ENCODE measurements at regions not wholly inside any gene's neighbourhood (a gene's known extent, or its start where the extent isn't known, plus 50 kb on each side); places are given as distances from the start of the nearest gene placed in this dataset.

DNA sequence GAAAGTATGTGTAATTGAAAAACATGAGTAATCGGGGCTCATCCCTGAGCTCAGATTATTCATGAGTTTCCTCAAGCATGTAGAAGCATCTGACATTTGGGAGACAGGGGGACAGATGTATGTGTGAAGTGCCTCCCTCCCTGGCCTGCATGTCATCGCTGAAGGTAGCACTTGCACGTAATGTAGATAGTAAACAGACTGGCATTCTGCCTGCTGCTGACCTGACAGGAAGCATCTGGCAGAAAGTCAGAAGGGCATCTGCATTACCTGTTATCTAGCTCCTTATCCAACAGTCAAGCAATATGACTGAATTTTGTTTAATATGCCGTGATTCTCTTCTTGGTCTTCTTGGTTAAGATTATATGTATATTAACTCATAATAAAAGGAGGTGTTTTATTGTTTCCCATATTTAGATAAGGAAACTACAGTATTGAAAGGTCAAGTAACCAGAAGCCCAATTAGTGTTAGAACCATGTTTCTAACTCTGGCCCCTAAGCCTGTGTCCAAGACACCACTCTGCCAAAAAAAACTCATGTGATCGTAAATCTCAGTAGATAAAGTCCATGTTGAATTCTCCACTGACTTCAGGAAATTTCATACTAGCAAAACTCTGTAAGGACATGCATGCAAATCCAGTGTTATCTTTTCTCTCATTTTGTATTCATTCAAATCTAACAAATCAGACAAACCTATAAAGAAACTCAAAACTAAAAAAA lies 918.1 kb upstream of the MBL2 start:
- Histone ChIP-seq H3K4me3 (ENCODE audit: low read depth, low read length) (no peak overlapping the region), H3K36me3 (ENCODE audit: control insufficient read depth, insufficient read depth, low read length) (no peaks in the 10 kb centered on the region), H3K27ac (ENCODE audit: insufficient read depth, low read length, poor library complexity, severe bottlenecking) (no peak overlapping the region), H3K4me1 (ENCODE audit: control insufficient read depth, insufficient read depth, low read length, poor library complexity, severe bottlenecking) (no peaks in the 10 kb centered on the region), H3K9me3 (ENCODE audit: control insufficient read depth in 2 of 2, low read length in 2 of 2) (peaks cover 0 to 1% of the 10 kb centered on the region in 2 experiments), H3K27me3 (ENCODE audit: control insufficient read depth, insufficient read depth, low read length) (no peaks in the 10 kb centered on the region)
- no peaks in the 10 kb centered on the region for H3K4me1 Mint-ChIP-seq
- no peaks in the 10 kb centered on the region for H3K27me3 Mint-ChIP-seq
- DNase-seq = no peak
- no peaks in the 10 kb centered on the region for H3K36me3 Mint-ChIP-seq
- no peak overlapping the region for H3K4me3 Mint-ChIP-seq
- no peak overlapping the region for H3K27ac Mint-ChIP-seq
- H3K9me3 Mint-ChIP-seq = peaks cover 0 to 24% (median 5%) of the 10 kb centered on the region in 7 donors
- ATAC-seq (ENCODE audit: low read depth in 2 of 2) = no peak

DNA sequence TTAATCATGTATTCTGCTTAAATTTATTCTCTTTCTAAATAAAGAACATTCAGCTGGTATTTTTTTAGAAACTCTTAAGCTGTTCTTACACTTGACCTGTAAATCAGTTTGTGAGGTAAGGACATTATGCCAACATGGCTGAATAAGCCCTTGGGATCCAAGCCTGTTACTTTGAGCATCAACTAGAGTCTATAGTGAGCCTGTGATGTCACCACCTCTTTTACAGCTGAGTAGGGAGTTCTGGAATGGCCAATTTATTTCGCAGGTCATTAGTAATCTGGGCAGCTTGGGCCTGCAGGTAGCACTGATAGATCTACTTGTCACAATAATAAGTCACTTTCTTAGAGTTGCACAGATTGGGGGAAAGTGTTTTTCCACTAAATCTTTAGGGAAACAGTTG lies 915.2 kb upstream of the MBL2 start:
- Mint-ChIP-seq H3K36me3 (no peaks in the 10 kb centered on the region), H3K4me3 (no peak overlapping the region), H3K27ac (no peak overlapping the region), H3K4me1 (no peaks in the 10 kb centered on the region), H3K9me3 (peaks cover 0 to 19% (median 8%) of the 10 kb centered on the region in 7 donors), H3K27me3 (no peaks in the 10 kb centered on the region)
- H3K4me3 ChIP-seq (ENCODE audit: low read depth, low read length) = no peak overlapping the region
- H3K36me3 ChIP-seq (ENCODE audit: control insufficient read depth, insufficient read depth, low read length) = no peaks in the 10 kb centered on the region
- H3K9me3 ChIP-seq (ENCODE audit: control insufficient read depth in 2 of 2, low read length in 2 of 2) = peaks cover 0 to 9% of the 10 kb centered on the region in 2 experiments
- no peaks in the 10 kb centered on the region for H3K27me3 ChIP-seq (ENCODE audit: control insufficient read depth, insufficient read depth, low read length)
- ATAC-seq (ENCODE audit: low read depth in 2 of 2) = no peak
- H3K27ac ChIP-seq (ENCODE audit: insufficient read depth, low read length, poor library complexity, severe bottlenecking) = no peak overlapping the region
- no peaks in the 10 kb centered on the region for H3K4me1 ChIP-seq (ENCODE audit: control insufficient read depth, insufficient read depth, low read length, poor library complexity, severe bottlenecking)
- DNase-seq = no peak

DNA sequence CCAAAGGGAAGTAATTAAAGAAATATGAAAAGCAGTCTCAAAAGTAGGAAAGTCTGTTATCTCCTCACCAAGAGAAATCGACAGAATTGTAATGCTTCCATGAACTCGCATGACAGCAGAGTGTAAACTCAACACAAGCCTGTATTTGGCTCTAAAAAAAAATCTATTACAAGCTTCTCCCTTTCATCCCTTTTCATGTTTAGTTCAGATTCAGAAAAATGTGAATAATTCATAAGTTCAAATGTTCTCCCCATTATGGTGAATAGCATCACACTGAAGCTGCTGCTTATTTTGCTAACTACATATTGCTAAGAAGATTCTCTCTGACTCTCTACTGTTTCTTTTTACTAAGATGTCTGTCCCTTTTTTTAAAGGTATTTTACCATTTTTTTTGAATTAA lies 910.3 kb upstream of the MBL2 start:
- Mint-ChIP-seq H3K27me3 (no peaks in the 10 kb centered on the region), H3K27ac (no peak overlapping the region), H3K36me3 (no peaks in the 10 kb centered on the region), H3K4me1 (no peaks in the 10 kb centered on the region), H3K4me3 (no peak overlapping the region), H3K9me3 (peaks cover 0 to 13% (median 4%) of the 10 kb centered on the region in 7 donors)
- no peak for ATAC-seq (ENCODE audit: low read depth in 2 of 2)
- H3K4me1 ChIP-seq (ENCODE audit: control insufficient read depth, insufficient read depth, low read length, poor library complexity, severe bottlenecking) = no peaks in the 10 kb centered on the region
- DNase-seq = no peak
- H3K27ac ChIP-seq (ENCODE audit: insufficient read depth, low read length, poor library complexity, severe bottlenecking) = no peak overlapping the region
- no peaks in the 10 kb centered on the region for H3K36me3 ChIP-seq (ENCODE audit: control insufficient read depth, insufficient read depth, low read length)
- no peak overlapping the region for H3K4me3 ChIP-seq (ENCODE audit: low read depth, low read length)
- H3K9me3 ChIP-seq (ENCODE audit: control insufficient read depth in 2 of 2, low read length in 2 of 2) = peaks cover 2 to 9% of the 10 kb centered on the region in 2 experiments
- no peaks in the 10 kb centered on the region for H3K27me3 ChIP-seq (ENCODE audit: control insufficient read depth, insufficient read depth, low read length)

DNA sequence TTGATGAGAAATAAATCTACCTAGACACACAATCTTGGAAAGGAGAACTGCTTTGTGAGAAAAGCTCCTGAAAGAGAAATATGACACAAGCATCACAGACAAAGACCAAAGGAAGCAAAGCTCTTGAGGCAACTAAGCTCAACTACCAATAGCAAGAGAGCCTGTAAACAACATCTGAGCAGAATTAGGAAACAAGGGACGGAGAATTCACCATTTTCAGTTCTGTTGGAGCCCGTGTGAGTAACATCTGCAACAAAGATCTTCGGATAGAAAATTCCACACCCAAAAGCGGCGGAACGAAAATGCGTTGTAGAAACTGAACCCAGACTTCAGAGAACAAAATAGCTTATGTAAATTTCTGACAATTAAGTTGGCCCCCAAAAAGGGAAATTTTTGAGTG lies 909.9 kb upstream of the MBL2 start:
- peaks cover 0 to 13% (median 4%) of the 10 kb centered on the region in 7 donors for H3K9me3 Mint-ChIP-seq
- H3K4me3 ChIP-seq (ENCODE audit: low read depth, low read length) = no peak overlapping the region
- H3K27ac ChIP-seq (ENCODE audit: insufficient read depth, low read length, poor library complexity, severe bottlenecking) = no peak overlapping the region
- H3K27ac Mint-ChIP-seq = no peak overlapping the region
- no peaks in the 10 kb centered on the region for H3K36me3 Mint-ChIP-seq
- no peaks in the 10 kb centered on the region for H3K36me3 ChIP-seq (ENCODE audit: control insufficient read depth, insufficient read depth, low read length)
- no peak overlapping the region for H3K4me3 Mint-ChIP-seq
- no peaks in the 10 kb centered on the region for H3K27me3 ChIP-seq (ENCODE audit: control insufficient read depth, insufficient read depth, low read length)
- no peaks in the 10 kb centered on the region for H3K4me1 Mint-ChIP-seq
- DNase-seq = no peak
- H3K27me3 Mint-ChIP-seq = no peaks in the 10 kb centered on the region
- ATAC-seq (ENCODE audit: low read depth in 2 of 2) = no peak
- H3K9me3 ChIP-seq (ENCODE audit: control insufficient read depth in 2 of 2, low read length in 2 of 2) = peaks cover 2 to 9% of the 10 kb centered on the region in 2 experiments
- H3K4me1 ChIP-seq (ENCODE audit: control insufficient read depth, insufficient read depth, low read length, poor library complexity, severe bottlenecking) = no peaks in the 10 kb centered on the region

DNA sequence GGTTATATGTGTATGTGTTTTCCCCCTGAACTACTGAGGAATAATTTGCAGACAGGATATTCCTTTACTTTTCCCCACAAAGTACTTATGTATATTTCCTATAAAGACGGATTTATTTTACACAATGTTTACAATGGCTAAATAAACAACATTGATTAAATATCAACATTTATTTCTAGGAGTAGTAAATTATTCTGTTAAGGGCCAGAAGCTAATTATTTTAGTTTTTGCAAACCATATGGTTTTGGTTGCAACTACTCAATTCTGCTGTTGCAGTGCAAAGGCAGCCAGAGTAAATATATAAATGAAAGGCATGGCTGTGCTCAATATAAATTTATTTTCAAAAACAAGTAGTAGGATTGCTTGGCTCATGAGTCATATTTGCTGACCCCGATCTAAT lies 907.1 kb upstream of the MBL2 start:
- Mint-ChIP-seq H3K27ac (no peak overlapping the region), H3K27me3 (no peaks in the 10 kb centered on the region), H3K4me3 (no peak overlapping the region), H3K4me1 (no peaks in the 10 kb centered on the region), H3K9me3 (peaks cover 2 to 21% (median 5%) of the 10 kb centered on the region in 7 donors), H3K36me3 (no peaks in the 10 kb centered on the region)
- H3K4me3 ChIP-seq (ENCODE audit: low read depth, low read length) = no peak overlapping the region
- H3K27ac ChIP-seq (ENCODE audit: insufficient read depth, low read length, poor library complexity, severe bottlenecking) = no peak overlapping the region
- no peak for ATAC-seq (ENCODE audit: low read depth in 2 of 2)
- no peaks in the 10 kb centered on the region for H3K36me3 ChIP-seq (ENCODE audit: control insufficient read depth, insufficient read depth, low read length)
- H3K9me3 ChIP-seq (ENCODE audit: control insufficient read depth in 2 of 2, low read length in 2 of 2) = peaks cover 2 to 3% of the 10 kb centered on the region in 2 experiments
- DNase-seq = no peak
- H3K27me3 ChIP-seq (ENCODE audit: control insufficient read depth, insufficient read depth, low read length) = no peaks in the 10 kb centered on the region
- H3K4me1 ChIP-seq (ENCODE audit: control insufficient read depth, insufficient read depth, low read length, poor library complexity, severe bottlenecking) = no peaks in the 10 kb centered on the region

DNA sequence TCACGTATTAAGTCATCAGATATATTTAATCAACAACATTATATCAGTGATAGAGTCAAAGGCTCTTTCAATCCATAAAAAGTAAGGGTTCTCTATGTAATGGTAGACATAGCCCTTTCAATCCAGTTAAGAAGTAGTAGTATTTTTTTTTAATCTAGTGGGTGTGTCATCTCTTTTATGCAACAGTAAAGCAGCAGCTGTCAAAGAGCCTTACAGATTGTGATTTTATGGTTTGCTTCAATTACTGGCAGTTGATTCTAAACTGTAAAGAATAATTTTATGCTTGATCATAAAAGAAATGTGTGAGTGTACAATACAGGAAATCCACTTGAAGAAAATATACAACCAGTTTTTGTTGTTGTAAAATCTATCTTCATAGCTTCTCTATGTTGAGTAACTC lies 902.6 kb upstream of the MBL2 start:
- no peaks in the 10 kb centered on the region for H3K36me3 ChIP-seq (ENCODE audit: control insufficient read depth, insufficient read depth, low read length)
- H3K4me3 ChIP-seq (ENCODE audit: low read depth, low read length) = no peak overlapping the region
- H3K4me1 ChIP-seq (ENCODE audit: control insufficient read depth, insufficient read depth, low read length, poor library complexity, severe bottlenecking) = no peaks in the 10 kb centered on the region
- no peaks in the 10 kb centered on the region for H3K27me3 ChIP-seq (ENCODE audit: control insufficient read depth, insufficient read depth, low read length)
- no peaks in the 10 kb centered on the region for H3K4me1 Mint-ChIP-seq
- H3K36me3 Mint-ChIP-seq = no peaks in the 10 kb centered on the region
- no peaks in the 10 kb centered on the region for H3K9me3 ChIP-seq (ENCODE audit: control insufficient read depth in 2 of 2, low read length in 2 of 2)
- no peaks in the 10 kb centered on the region for H3K27me3 Mint-ChIP-seq
- DNase-seq (no peak), ATAC-seq (ENCODE audit: low read depth in 2 of 2) (no peak)
- H3K9me3 Mint-ChIP-seq = peaks cover 1 to 27% (median 5%) of the 10 kb centered on the region in 7 donors
- no peak overlapping the region for H3K4me3 Mint-ChIP-seq
- no peak overlapping the region for H3K27ac ChIP-seq (ENCODE audit: insufficient read depth, low read length, poor library complexity, severe bottlenecking)
- no peak overlapping the region for H3K27ac Mint-ChIP-seq

DNA sequence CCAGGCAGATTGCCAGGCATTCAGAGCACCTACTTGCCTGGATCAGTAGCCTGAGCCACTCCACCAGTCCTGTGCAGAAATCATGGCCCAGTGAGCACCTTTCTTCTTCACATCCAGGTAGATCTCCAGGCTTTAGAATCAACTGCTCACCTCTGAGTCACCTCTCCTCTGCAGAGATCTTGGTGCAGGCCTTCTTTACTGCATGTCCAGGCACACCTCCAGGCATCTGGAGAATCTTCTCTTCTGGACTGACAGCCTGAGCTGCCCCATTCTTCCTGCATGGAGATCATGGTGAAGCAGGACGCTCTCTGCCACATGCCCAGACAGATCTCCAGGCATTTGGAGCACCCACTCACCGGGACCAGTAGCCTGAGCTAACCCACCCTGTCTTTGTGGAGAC lies 894.5 kb upstream of the MBL2 start:
- no peak overlapping the region for H3K27ac Mint-ChIP-seq
- ATAC-seq (ENCODE audit: low read depth in 2 of 2) (no peak), DNase-seq (no peak)
- no peak overlapping the region for H3K27ac ChIP-seq (ENCODE audit: insufficient read depth, low read length, poor library complexity, severe bottlenecking)
- H3K9me3 Mint-ChIP-seq = peaks cover 0 to 30% (median 5%) of the 10 kb centered on the region in 7 donors
- no peaks in the 10 kb centered on the region for H3K36me3 Mint-ChIP-seq
- H3K36me3 ChIP-seq (ENCODE audit: control insufficient read depth, insufficient read depth, low read length) = no peaks in the 10 kb centered on the region
- no peaks in the 10 kb centered on the region for H3K27me3 ChIP-seq (ENCODE audit: control insufficient read depth, insufficient read depth, low read length)
- H3K4me3 ChIP-seq (ENCODE audit: low read depth, low read length) = no peak overlapping the region
- no peak overlapping the region for H3K4me3 Mint-ChIP-seq
- peaks cover 4 to 19% of the 10 kb centered on the region in 2 experiments for H3K9me3 ChIP-seq (ENCODE audit: control insufficient read depth in 2 of 2, low read length in 2 of 2)
- H3K4me1 Mint-ChIP-seq = no peaks in the 10 kb centered on the region
- H3K27me3 Mint-ChIP-seq = no peaks in the 10 kb centered on the region
- no peaks in the 10 kb centered on the region for H3K4me1 ChIP-seq (ENCODE audit: control insufficient read depth, insufficient read depth, low read length, poor library complexity, severe bottlenecking)

DNA sequence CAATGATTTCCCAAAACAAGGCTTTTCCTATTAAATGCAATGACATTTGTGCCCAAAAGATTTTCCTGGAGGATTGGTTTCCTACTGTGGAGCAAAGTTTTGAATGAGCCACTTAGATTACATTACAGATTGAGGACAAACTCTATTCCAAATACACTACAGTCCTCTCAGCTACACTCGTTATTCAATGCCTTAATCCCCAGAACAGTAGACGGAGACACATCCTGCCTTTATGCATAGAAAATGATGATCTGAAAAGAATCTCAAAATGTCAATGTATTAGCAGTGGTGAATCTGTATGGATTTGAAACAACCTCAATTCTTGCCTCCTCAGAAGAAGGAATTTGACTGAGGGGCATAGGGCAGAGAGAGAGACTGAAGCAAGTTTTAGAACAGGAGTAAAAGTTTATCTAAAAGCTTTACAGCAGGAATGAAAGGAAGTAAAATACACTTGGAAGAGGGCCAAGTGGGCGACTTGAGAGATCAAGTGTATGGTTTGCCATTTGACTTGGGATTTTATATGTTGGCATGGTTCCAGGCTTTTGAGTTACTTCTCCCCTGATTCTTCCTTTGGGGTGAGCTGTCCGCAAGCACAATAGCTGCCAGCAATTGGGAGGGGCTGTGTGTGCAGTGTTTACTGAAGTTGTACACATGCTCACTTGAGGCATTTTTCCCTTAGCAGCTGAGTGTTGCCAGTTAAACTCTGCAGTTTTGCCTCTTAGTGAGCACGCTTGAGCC lies 891.9 kb upstream of the MBL2 start:
- Mint-ChIP-seq H3K27ac (no peak overlapping the region), H3K27me3 (no peaks in the 10 kb centered on the region), H3K9me3 (peaks cover 0 to 30% (median 5%) of the 10 kb centered on the region in 7 donors), H3K4me3 (no peak overlapping the region), H3K4me1 (no peaks in the 10 kb centered on the region), H3K36me3 (no peaks in the 10 kb centered on the region)
- Histone ChIP-seq H3K4me3 (ENCODE audit: low read depth, low read length) (no peak overlapping the region), H3K4me1 (ENCODE audit: control insufficient read depth, insufficient read depth, low read length, poor library complexity, severe bottlenecking) (no peaks in the 10 kb centered on the region), H3K9me3 (ENCODE audit: control insufficient read depth in 2 of 2, low read length in 2 of 2) (peaks cover 9 to 16% of the 10 kb centered on the region in 2 experiments), H3K27me3 (ENCODE audit: control insufficient read depth, insufficient read depth, low read length) (no peaks in the 10 kb centered on the region), H3K36me3 (ENCODE audit: control insufficient read depth, insufficient read depth, low read length) (no peaks in the 10 kb centered on the region), H3K27ac (ENCODE audit: insufficient read depth, low read length, poor library complexity, severe bottlenecking) (no peak overlapping the region)
- no peak for DNase-seq
- no peak for ATAC-seq (ENCODE audit: low read depth in 2 of 2)
